ENCODE measurements at regions not wholly inside any gene's neighbourhood (a gene's known extent, or its start where the extent isn't known, plus 50 kb on each side); places are given as distances from the start of the nearest gene placed in this dataset.

- intact Hi-C loops (cut with DNase I): loop anchor here in 1 of 4 donors (5.0 kb wide), 1 partner anchor 696 kb away; no protein-coding TSS in a partner anchor
- WGBS: 47% methylated on average over 1 of the region's 1 CpG
These were observed 271.0 kb upstream of the HSF2 start for GRCh38 chr6:122128445-122128844.

GRCh38 chr6:122129313-122130025 is 270.0 kb upstream of the HSF2 start:
- intact Hi-C loops (cut with DNase I): loop anchor here in 1 of 4 donors (5.0 kb wide), 1 partner anchor 697 kb away; no protein-coding TSS in a partner anchor
- WGBS: 54% methylated on average over 1 of the region's 1 CpG
- Histone ChIP-seq H3K27ac (ENCODE audit: low read length) (peak overlapping the region; percentile 54), H3K9me3 (ENCODE audit: control insufficient read depth, low read length) (no peaks in the 10 kb centered on the region), H3K4me1 (ENCODE audit: control insufficient read depth, insufficient read depth, low read length) (no peaks in the 10 kb centered on the region), H3K27me3 (ENCODE audit: control insufficient read depth, insufficient read depth) (no peaks in the 10 kb centered on the region), H3K4me3 (ENCODE audit: low read length) (no peak overlapping the region)
- ATAC-seq (peak; percentile 10 to 39), DNase-seq (no peak)

More at GRCh38 chr6:122128445-122128844, 271.0 kb upstream of the HSF2 start:
- Histone ChIP-seq H3K9me3 (ENCODE audit: control insufficient read depth, low read length) (no peaks in the 10 kb centered on the region), H3K27ac (ENCODE audit: low read length) (peak overlapping the region; percentile 89), H3K4me3 (ENCODE audit: low read length) (no peak overlapping the region), H3K27me3 (ENCODE audit: control insufficient read depth, insufficient read depth) (no peaks in the 10 kb centered on the region), H3K4me1 (ENCODE audit: control insufficient read depth, insufficient read depth, low read length) (no peaks in the 10 kb centered on the region)
- ATAC-seq (peak; percentile 88), DNase-seq (no peak)

DNA sequence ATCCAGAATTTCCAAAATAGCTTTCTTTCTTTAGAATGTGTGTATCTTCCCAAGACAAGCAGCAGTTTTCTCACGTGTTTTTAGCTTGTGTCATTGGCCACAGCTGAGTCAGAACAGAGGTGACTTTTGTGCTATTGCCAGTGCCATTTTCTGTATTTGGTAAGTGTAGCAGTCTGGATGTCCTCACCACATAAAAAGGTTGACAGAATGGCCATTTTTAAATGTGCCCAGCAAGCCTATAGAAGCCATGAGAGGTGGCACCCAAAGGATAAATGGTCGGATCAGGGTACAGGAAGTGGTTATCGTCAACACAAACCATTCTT is 269.5 kb upstream of the HSF2 start:
- 23% methylated on average over 3 of the region's 3 CpGs for WGBS
- Histone ChIP-seq H3K4me1 (ENCODE audit: control insufficient read depth, insufficient read depth, low read length) (no peaks in the 10 kb centered on the region), H3K27ac (ENCODE audit: low read length) (peak overlapping the region; percentile 57), H3K4me3 (ENCODE audit: low read length) (no peak overlapping the region), H3K27me3 (ENCODE audit: control insufficient read depth, insufficient read depth) (no peaks in the 10 kb centered on the region), H3K9me3 (ENCODE audit: control insufficient read depth, low read length) (no peaks in the 10 kb centered on the region)
- intact Hi-C loops (cut with DNase I): no loop called here
- DNase-seq: peak in 1 of 3 donors; percentile 17
- peak; percentile 70 to 82 for ATAC-seq

DNA sequence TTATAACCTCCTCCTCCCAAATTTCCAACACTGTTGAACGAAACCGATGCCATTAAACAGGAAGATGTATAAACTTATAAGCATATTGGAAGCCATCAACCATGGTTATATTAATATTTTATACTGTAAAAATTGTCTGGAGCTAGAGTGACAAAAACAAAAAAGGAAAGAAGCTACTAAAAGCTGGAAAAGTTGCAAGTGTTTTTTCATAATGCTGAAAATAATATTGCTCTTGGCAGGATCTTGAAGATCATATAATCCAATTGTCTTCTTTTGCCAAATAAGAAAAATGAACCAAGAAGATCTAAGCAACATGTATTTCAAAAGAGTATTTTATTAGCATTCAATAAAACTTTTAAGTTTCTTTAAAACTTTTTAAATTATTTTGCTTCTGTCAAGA is 268.9 kb upstream of the HSF2 start:
- 67% methylated on average over 2 of the region's 2 CpGs for WGBS
- no peaks in the 10 kb centered on the region for H3K9me3 ChIP-seq (ENCODE audit: control insufficient read depth, low read length)
- intact Hi-C loops (cut with DNase I): no loop called here
- no peak overlapping the region for H3K4me3 ChIP-seq (ENCODE audit: low read length)
- no peak overlapping the region for H3K27ac ChIP-seq (ENCODE audit: low read length)
- ATAC-seq (no peak), DNase-seq (no peak)
- H3K4me1 ChIP-seq (ENCODE audit: control insufficient read depth, insufficient read depth, low read length): no peaks in the 10 kb centered on the region
- H3K27me3 ChIP-seq (ENCODE audit: control insufficient read depth, insufficient read depth): no peaks in the 10 kb centered on the region

DNA sequence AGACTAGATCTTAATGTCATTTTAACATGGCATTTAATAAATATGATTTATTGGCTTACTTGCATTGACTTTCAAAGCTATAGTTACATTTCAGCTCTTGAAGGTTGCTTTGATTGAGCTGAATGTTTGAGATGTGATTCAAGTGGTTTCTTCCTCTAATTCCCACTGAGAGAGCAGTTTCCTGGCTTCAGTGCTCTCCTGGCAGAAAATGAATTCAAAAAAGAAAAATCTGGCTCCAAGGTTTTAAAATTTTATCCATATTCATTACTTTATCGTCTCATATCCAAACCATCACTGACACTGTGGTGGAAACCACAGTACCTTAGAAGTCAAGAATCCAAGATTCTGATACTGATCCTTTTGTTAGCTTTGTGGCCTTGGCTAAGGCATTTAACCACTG is 263.1 kb upstream of the HSF2 start:
- ATAC-seq (no peak), DNase-seq (no peak)
- Histone ChIP-seq H3K4me1 (ENCODE audit: control insufficient read depth, insufficient read depth, low read length) (no peaks in the 10 kb centered on the region), H3K9me3 (ENCODE audit: control insufficient read depth, low read length) (no peaks in the 10 kb centered on the region), H3K27ac (ENCODE audit: low read length) (no peak overlapping the region), H3K27me3 (ENCODE audit: control insufficient read depth, insufficient read depth) (no peaks in the 10 kb centered on the region), H3K4me3 (ENCODE audit: low read length) (no peak overlapping the region)
- intact Hi-C loops (cut with DNase I): no loop called here
- WGBS: 67% methylated on average over 1 of the region's 1 CpG

DNA sequence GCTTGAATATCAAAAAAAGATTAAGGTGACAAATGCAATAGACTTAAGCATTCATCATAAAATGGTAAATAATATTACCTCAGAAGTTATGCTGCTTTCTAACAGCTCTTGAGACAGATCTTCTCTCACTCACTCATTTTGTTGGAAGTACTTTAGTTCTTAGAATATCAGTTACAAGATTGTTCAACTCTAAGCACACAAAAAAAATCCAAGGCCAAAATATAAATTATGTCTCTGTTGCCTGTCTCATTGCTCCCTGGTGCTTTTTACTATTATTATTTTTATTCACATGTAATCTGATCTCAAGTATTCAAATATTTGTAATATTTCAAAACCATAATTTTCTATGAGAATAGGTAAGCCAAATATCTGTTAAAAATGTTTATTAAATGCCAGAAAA is 259.4 kb upstream of the HSF2 start:
- intact Hi-C loops (cut with DNase I): no loop called here
- no peaks in the 10 kb centered on the region for H3K27me3 ChIP-seq (ENCODE audit: control insufficient read depth, insufficient read depth)
- H3K4me1 ChIP-seq (ENCODE audit: control insufficient read depth, insufficient read depth, low read length): no peaks in the 10 kb centered on the region
- H3K27ac ChIP-seq (ENCODE audit: low read length): no peak overlapping the region
- DNase-seq (no peak), ATAC-seq (no peak)
- H3K9me3 ChIP-seq (ENCODE audit: control insufficient read depth, low read length): no peaks in the 10 kb centered on the region
- H3K4me3 ChIP-seq (ENCODE audit: low read length): no peak overlapping the region

- ATAC-seq (no peak), DNase-seq (no peak)
- Histone ChIP-seq H3K27ac (ENCODE audit: low read length) (no peak overlapping the region), H3K9me3 (ENCODE audit: control insufficient read depth, low read length) (no peaks in the 10 kb centered on the region), H3K4me3 (ENCODE audit: low read length) (no peak overlapping the region), H3K4me1 (ENCODE audit: control insufficient read depth, insufficient read depth, low read length) (no peaks in the 10 kb centered on the region), H3K27me3 (ENCODE audit: control insufficient read depth, insufficient read depth) (no peaks in the 10 kb centered on the region)
- WGBS: 70% methylated on average over 2 of the region's 2 CpGs
- intact Hi-C loops (cut with DNase I): no loop called here
These were observed 258.2 kb upstream of the HSF2 start for GRCh38 chr6:122141246-122141645.

DNA sequence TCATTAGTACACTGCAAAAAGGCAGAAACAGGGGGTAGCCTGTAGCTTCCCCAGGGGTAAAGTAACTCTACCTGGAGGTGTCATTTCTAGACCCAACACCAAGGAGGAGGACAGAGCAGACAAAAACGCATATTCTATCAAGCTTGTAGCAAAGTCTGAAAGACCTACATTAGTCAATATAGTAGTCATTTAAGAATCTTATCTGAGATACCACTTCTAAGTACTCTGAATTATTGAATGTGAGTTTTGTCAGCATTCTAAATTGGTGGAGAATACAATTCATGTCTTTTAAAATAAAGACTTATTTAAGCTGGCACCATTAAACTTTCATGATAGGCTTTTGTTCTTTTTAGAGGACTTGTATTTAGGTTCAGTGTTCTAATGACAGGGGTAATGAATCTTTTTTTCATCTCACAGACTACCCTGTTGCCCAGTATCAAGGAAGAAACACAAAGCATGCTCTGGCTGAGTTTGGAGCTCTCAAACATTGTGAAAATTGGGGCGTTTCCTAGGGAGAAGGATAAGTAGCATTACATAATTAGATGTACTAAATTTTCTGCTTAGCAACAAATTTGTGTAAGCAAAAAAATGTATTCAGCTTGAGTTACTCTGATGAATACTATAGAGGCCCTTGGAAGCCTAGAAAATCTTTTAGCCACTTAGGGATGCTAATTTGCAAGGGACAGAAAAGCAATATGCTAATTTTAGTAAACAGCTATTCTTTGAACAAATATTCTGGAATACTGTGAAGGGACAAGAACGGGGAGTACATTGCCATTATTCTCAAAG is 255.4 kb upstream of the HSF2 start:
- WGBS: 71% methylated on average over 3 of the region's 3 CpGs

GRCh38 chr6:122145246-122145645 is 254.2 kb upstream of the HSF2 start:
- no peaks in the 10 kb centered on the region for H3K27me3 ChIP-seq (ENCODE audit: control insufficient read depth, insufficient read depth)
- H3K9me3 ChIP-seq (ENCODE audit: control insufficient read depth, low read length): no peaks in the 10 kb centered on the region
- H3K4me1 ChIP-seq (ENCODE audit: control insufficient read depth, insufficient read depth, low read length): no peaks in the 10 kb centered on the region
- no peak overlapping the region for H3K4me3 ChIP-seq (ENCODE audit: low read length)
- DNase-seq (no peak), ATAC-seq (no peak)
- H3K27ac ChIP-seq (ENCODE audit: low read length): no peak overlapping the region
- intact Hi-C loops (cut with DNase I): no loop called here
- WGBS: 76% methylated on average over 2 of the region's 2 CpGs

More for the DNA sequence above, 255.4 kb upstream of the HSF2 start:
- no peaks in the 10 kb centered on the region for H3K9me3 ChIP-seq (ENCODE audit: control insufficient read depth, low read length)
- no peaks in the 10 kb centered on the region for H3K27me3 ChIP-seq (ENCODE audit: control insufficient read depth, insufficient read depth)
- DNase-seq (no peak), ATAC-seq (no peak)
- H3K4me3 ChIP-seq (ENCODE audit: low read length): no peak overlapping the region
- intact Hi-C loops (cut with DNase I): no loop called here
- no peak overlapping the region for H3K27ac ChIP-seq (ENCODE audit: low read length)
- no peaks in the 10 kb centered on the region for H3K4me1 ChIP-seq (ENCODE audit: control insufficient read depth, insufficient read depth, low read length)

DNA sequence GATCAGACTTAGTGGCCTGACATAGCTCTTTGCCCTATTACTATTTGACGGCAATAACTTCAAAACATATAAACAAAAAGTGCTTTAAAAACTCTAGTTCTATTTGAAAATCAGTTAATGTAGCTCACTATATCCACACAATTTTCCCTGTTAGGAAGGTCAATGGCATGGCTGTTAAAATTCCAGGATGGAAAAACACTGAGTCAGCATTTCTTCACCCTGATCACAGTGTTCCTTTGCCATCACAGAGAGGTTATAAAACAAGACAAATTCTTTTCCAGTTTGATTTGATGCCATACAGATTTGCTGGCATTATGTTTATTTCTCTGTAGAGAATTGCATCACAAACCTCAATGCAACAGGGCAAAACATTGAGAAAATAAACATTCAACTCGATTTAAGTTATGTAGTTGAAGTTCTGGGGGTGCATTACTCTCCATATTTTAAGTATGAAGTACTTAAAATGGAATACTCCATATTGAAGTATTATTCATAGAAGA is 253.7 kb upstream of the HSF2 start:
- intact Hi-C loops (cut with DNase I): no loop called here
- no peaks in the 10 kb centered on the region for H3K27me3 ChIP-seq (ENCODE audit: control insufficient read depth, insufficient read depth)
- no peak overlapping the region for H3K27ac ChIP-seq (ENCODE audit: low read length)
- no peaks in the 10 kb centered on the region for H3K4me1 ChIP-seq (ENCODE audit: control insufficient read depth, insufficient read depth, low read length)
- ATAC-seq: no peak
- H3K9me3 ChIP-seq (ENCODE audit: control insufficient read depth, low read length): no peaks in the 10 kb centered on the region
- 83% methylated on average over 2 of the region's 2 CpGs for WGBS
- no peak for DNase-seq
- H3K4me3 ChIP-seq (ENCODE audit: low read length): no peak overlapping the region

DNA sequence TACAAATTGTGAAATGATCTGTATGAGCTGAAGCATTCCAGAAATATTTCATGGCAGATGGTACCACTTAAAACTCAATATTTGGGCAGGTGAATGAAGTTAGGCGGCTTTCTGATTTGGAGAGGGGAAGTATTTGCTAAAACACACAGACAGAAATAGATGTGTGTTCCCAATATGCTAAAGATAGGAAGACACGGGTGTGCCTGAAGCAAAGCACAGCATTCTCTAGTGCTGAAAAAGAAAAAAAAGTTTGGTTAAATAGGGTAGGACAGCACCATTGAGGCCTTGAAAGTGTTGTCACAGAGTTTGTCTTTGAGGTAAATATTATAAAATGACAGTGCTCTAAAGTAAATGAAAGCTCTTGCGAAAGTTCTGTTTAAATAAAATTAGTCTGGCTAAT is 252.2 kb upstream of the HSF2 start:
- H3K9me3 ChIP-seq (ENCODE audit: control insufficient read depth, low read length): no peaks in the 10 kb centered on the region
- no peaks in the 10 kb centered on the region for H3K27me3 ChIP-seq (ENCODE audit: control insufficient read depth, insufficient read depth)
- intact Hi-C loops (cut with DNase I): no loop called here
- no peak for DNase-seq
- no peak overlapping the region for H3K27ac ChIP-seq (ENCODE audit: low read length)
- 71% methylated on average over 3 of the region's 3 CpGs for WGBS
- H3K4me3 ChIP-seq (ENCODE audit: low read length): no peak overlapping the region
- H3K4me1 ChIP-seq (ENCODE audit: control insufficient read depth, insufficient read depth, low read length): peaks cover 1% of the 10 kb centered on the region
- ATAC-seq: no peak

All from right cardiac atrium (tissue), 5 donors.